ENCODE measurements at regions not wholly inside any gene's neighbourhood (a gene's known extent, or its start where the extent isn't known, plus 50 kb on each side); places are given as distances from the start of the nearest gene placed in this dataset.

- no peak for TF ChIP-seq CTCF (IDR thresholded peaks at IDR 0.05; ENCODE audit: low read length, missing control alignments)
- no peak for DNase-seq (ENCODE audit: low read depth)
- no peak overlapping the region for H3K4me3 ChIP-seq (replicated peaks; ENCODE audit: low read depth, low read length)
Measured at GRCh38 chr10:118401708-118402193, 59.6 kb upstream of the FAM204A start.

GRCh38 chr10:118397391-118397790 is 55.3 kb upstream of the FAM204A start:
- DNase-seq (ENCODE audit: low read depth) = no peak
- no peak overlapping the region for H3K4me3 ChIP-seq (replicated peaks; ENCODE audit: low read depth, low read length)

GRCh38 chr10:118395947-118396346 is 53.8 kb upstream of the FAM204A start:
- H3K4me3 ChIP-seq (replicated peaks; ENCODE audit: low read depth, low read length) = no peak overlapping the region
- no peak for TF ChIP-seq CTCF (IDR thresholded peaks at IDR 0.05; ENCODE audit: low read length, missing control alignments)
- no peak for DNase-seq (ENCODE audit: low read depth)

More at GRCh38 chr10:118397391-118397790, 55.3 kb upstream of the FAM204A start:
- TF ChIP-seq CTCF (IDR thresholded peaks at IDR 0.05; ENCODE audit: low read length, missing control alignments) = no peak

GRCh38 chr10:118394301-118395200 is 52.4 kb upstream of the FAM204A start:
- TF ChIP-seq CTCF (IDR thresholded peaks at IDR 0.05; ENCODE audit: low read length, missing control alignments) = no peak
- no peak overlapping the region for H3K4me3 ChIP-seq (replicated peaks; ENCODE audit: low read depth, low read length)
- no peak for DNase-seq (ENCODE audit: low read depth)

- DNase-seq (ENCODE audit: low read depth) = no peak
- TF ChIP-seq CTCF (IDR thresholded peaks at IDR 0.05; ENCODE audit: low read length, missing control alignments) = no peak
- no peak overlapping the region for H3K4me3 ChIP-seq (replicated peaks; ENCODE audit: low read depth, low read length)
Measured at GRCh38 chr10:118392761-118393160, 50.6 kb upstream of the FAM204A start.
